IMR-90 (cell line): ENCODE measurements at regions not wholly inside any gene's neighbourhood (a gene's known extent, or its start where the extent isn't known, plus 50 kb on each side); places are given as distances from the start of the nearest gene placed in this dataset.

Experiments
- ATAC-seq: fragments of 200-7000 bp; cut with Tn5 transposase; 2 replicates; pipeline ENCODE4 v1.9.1; 2020; ENCODE audit warnings: low read depth, mild to moderate bottlenecking, moderate library complexity
- BruUV-seq: library from RNA; stranded (reverse); fragments of 400-500 nt; replicated peaks from 2 replicates; lab custom pipeline; 2021; lab: Mats Ljungman, UMichigan
- CTCF ChIA-PET: fragments of 300-600 bp; formaldehyde crosslinking; extraction: SDS; loops from one replicate; lab custom pipeline; 2021; ENCODE audit warnings: antibody characterized with exemption; lab: Yijun Ruan, JAX
- POLR2A ChIA-PET: fragments of 300-600 bp; sonication (Branson Sonifier 250); formaldehyde crosslinking; loops from one replicate; lab custom pipeline; 2022; ENCODE audit warnings: antibody characterized with exemption; ENCODE audit not compliant: unreplicated experiment; lab: Charles Lee
- DNase-seq: peaks from one replicate; pipeline ENCODE4 v3.0.0; 2013
- H2AFZ ChIP-seq: replicated peaks from 2 replicates; pipeline ENCODE3; 2013; ENCODE audit warnings: low read length, mild to moderate bottlenecking; ENCODE audit not compliant: poor library complexity
- H2AK5ac ChIP-seq: 2 replicates; pipeline ENCODE4 v1.6.1; 2013; ENCODE audit warnings: low read depth, low read length, inconsistent platforms
- H2AK9ac ChIP-seq: replicated peaks from 2 replicates; pipeline ENCODE3; 2013; ENCODE audit warnings: mild to moderate bottlenecking, low read depth, low read length, moderate library complexity; ENCODE audit not compliant: poor library complexity
- H2BK120ac ChIP-seq: 2 replicates; pipeline ENCODE4 v1.6.1; 2013; ENCODE audit warnings: low read depth, low read length, inconsistent platforms
- H2BK15ac ChIP-seq: 3 replicates; pipeline ENCODE4 v1.6.1; 2013; ENCODE audit warnings: low read depth, low read length, inconsistent platforms
- H2BK20ac ChIP-seq: 2 replicates; pipeline ENCODE4 v1.6.1; 2013; ENCODE audit warnings: low read depth, mild to moderate bottlenecking, inconsistent platforms, low read length, moderate library complexity
- H2BK5ac ChIP-seq: 2 replicates; pipeline ENCODE4 v1.6.1; 2013; ENCODE audit warnings: mild to moderate bottlenecking, low read depth, low read length, inconsistent platforms; ENCODE audit not compliant: poor library complexity, severe bottlenecking
- H3K14ac ChIP-seq: replicated peaks from 2 replicates; pipeline ENCODE4 v1.6.1; 2013; ENCODE audit warnings: low read depth, low read length, inconsistent platforms
- H3K18ac ChIP-seq: 2 replicates; pipeline ENCODE4 v1.6.1; 2013; ENCODE audit warnings: low read depth, low read length, control low read depth
- H3K23ac ChIP-seq: 2 replicates; pipeline ENCODE4 v1.6.1; 2013; ENCODE audit warnings: low read depth, low read length, inconsistent platforms
- H3K27ac ChIP-seq: 2 replicates; pipeline ENCODE4 v1.5.1; 2013; ENCODE audit warnings: mild to moderate bottlenecking, control low read depth, low read length; ENCODE audit not compliant: insufficient read depth
- H3K27me3 ChIP-seq: 2 replicates; pipeline ENCODE4 v1.6.1; 2013; ENCODE audit warnings: low read length; ENCODE audit not compliant: control insufficient read depth, insufficient read depth
- H3K36me3 ChIP-seq: 2 replicates; pipeline ENCODE4 v1.6.1; 2013; ENCODE audit warnings: low read length, mixed read lengths; ENCODE audit not compliant: control insufficient read depth, insufficient read depth
- H3K4ac ChIP-seq: 2 replicates; pipeline ENCODE4 v1.6.1; 2013; ENCODE audit warnings: low read depth, low read length, inconsistent platforms
- H3K4me1 ChIP-seq: 2 replicates; pipeline ENCODE4 v1.6.1; 2013; ENCODE audit warnings: low read length, mixed read lengths; ENCODE audit not compliant: control insufficient read depth, insufficient read depth
- H3K4me2 ChIP-seq: 2 replicates; pipeline ENCODE4 v1.6.1; 2013; ENCODE audit warnings: low read depth, mild to moderate bottlenecking, control low read depth, low read length, moderate library complexity
- H3K4me3 ChIP-seq: 2 replicates; pipeline ENCODE4 v1.5.1; 2013; ENCODE audit warnings: low read depth, mild to moderate bottlenecking, control low read depth, low read length, moderate library complexity; ENCODE audit not compliant: insufficient read depth
- H3K56ac ChIP-seq: 2 replicates; pipeline ENCODE4 v1.6.1; 2013; ENCODE audit warnings: low read length, inconsistent platforms; ENCODE audit not compliant: insufficient read depth; ENCODE audit errors: extremely low read depth
- H3K79me1 ChIP-seq, 2 experiments: 2 replicates each; pipeline ENCODE4 v1.6.1; 2013; ENCODE audit warnings: low read length in 2 of 2, inconsistent platforms in 1 of 2, low read depth in 1 of 2
- H3K9ac ChIP-seq: 2 replicates; pipeline ENCODE4 v1.6.1; 2013; ENCODE audit warnings: low read depth, low read length, control low read depth
- H3K9me1 ChIP-seq: 2 replicates; pipeline ENCODE4 v1.6.1; 2013; ENCODE audit warnings: low read length, inconsistent platforms; ENCODE audit not compliant: insufficient read depth
- H3K9me3 ChIP-seq: 2 replicates; pipeline ENCODE4 v1.6.1; 2013; ENCODE audit warnings: low read length; ENCODE audit not compliant: control insufficient read depth, insufficient read depth
- H4K20me1 ChIP-seq: 2 replicates; pipeline ENCODE4 v1.6.1; 2013; ENCODE audit warnings: low read length, inconsistent platforms; ENCODE audit not compliant: insufficient read depth
- H4K5ac ChIP-seq: 2 replicates; pipeline ENCODE4 v1.6.1; 2013; ENCODE audit warnings: mild to moderate bottlenecking, low read depth, low read length, control low read depth
- H4K8ac ChIP-seq, 2 experiments: 2 replicates each; pipeline ENCODE4 v1.6.1; 2013; ENCODE audit warnings: low read depth in 2 of 2, low read length in 2 of 2, control low read depth in 1 of 2, inconsistent platforms in 1 of 2
- H4K91ac ChIP-seq: 2 replicates; pipeline ENCODE4 v1.6.1; 2013; ENCODE audit warnings: low read depth, low read length, inconsistent platforms; ENCODE audit not compliant: insufficient read depth
- BHLHE40 ChIP-seq: fragments of 150-350 bp; IDR thresholded peaks from 2 replicates; pipeline ENCODE4 v1.6.1; 2016; ENCODE audit warnings: mild to moderate bottlenecking, low read depth, low read length
- CEBPB ChIP-seq: IDR thresholded peaks from 2 replicates; pipeline ENCODE4 v1.6.1; 2012; ENCODE audit warnings: low read depth, low read length, improper control_type of control experiment
- CHD1 ChIP-seq: IDR thresholded peaks from 2 replicates; pipeline ENCODE4 v1.6.1; 2012; ENCODE audit warnings: low read depth, low read length, improper control_type of control experiment
- CTCF ChIP-seq: conservative IDR thresholded peaks from 2 replicates; pipeline ENCODE4 v1.5.1; 2012; ENCODE audit warnings: mild to moderate bottlenecking, low read depth, low read length, improper control_type of control experiment
- ELK1 ChIP-seq: fragments of 150-350 bp; IDR thresholded peaks from 2 replicates; pipeline ENCODE4 v1.6.1; 2016; ENCODE audit warnings: low read depth, mild to moderate bottlenecking, low read length, moderate library complexity, borderline replicate concordance
- FOS ChIP-seq: fragments of 150-350 bp; IDR thresholded peaks from 2 replicates; pipeline ENCODE4 v1.6.1; 2016; ENCODE audit warnings: low read depth, low read length
- MAFK ChIP-seq: IDR thresholded peaks from 2 replicates; pipeline ENCODE4 v1.6.1; 2012; ENCODE audit warnings: low read depth, low read length, improper control_type of control experiment
- MAZ ChIP-seq: IDR thresholded peaks from 2 replicates; pipeline ENCODE4 v1.6.1; 2012; ENCODE audit warnings: low read depth, mild to moderate bottlenecking, low read length, improper control_type of control experiment, moderate library complexity, borderline replicate concordance
- MXI1 ChIP-seq: IDR thresholded peaks from 2 replicates; pipeline ENCODE4 v1.6.1; 2012; ENCODE audit warnings: low read depth, mild to moderate bottlenecking, low read length, moderate library complexity, borderline replicate concordance
- NFE2L2 ChIP-seq: fragments of 150-350 bp; IDR thresholded peaks from 2 replicates; pipeline ENCODE4 v1.6.1; 2016; ENCODE audit warnings: low read depth, mild to moderate bottlenecking, low read length
- POLR2A ChIP-seq: IDR thresholded peaks from 2 replicates; pipeline ENCODE4 v1.6.1; 2012; ENCODE audit warnings: mild to moderate bottlenecking, low read depth, low read length
- RAD21 ChIP-seq: IDR thresholded peaks from 2 replicates; pipeline ENCODE4 v1.6.1; 2012; ENCODE audit warnings: low read length, improper control_type of control experiment
- RCOR1 ChIP-seq: IDR thresholded peaks from 2 replicates; pipeline ENCODE4 v1.6.1; 2012; ENCODE audit warnings: mild to moderate bottlenecking, low read length, improper control_type of control experiment; ENCODE audit not compliant: insufficient replicate concordance
- RFX5 ChIP-seq: IDR thresholded peaks from 2 replicates; pipeline ENCODE4 v1.8.0; 2012; ENCODE audit warnings: low read depth, mild to moderate bottlenecking, low read length, moderate library complexity
- SMC3 ChIP-seq: fragments of 150-350 bp; IDR thresholded peaks from 2 replicates; pipeline ENCODE4 v1.6.1; 2016; ENCODE audit warnings: low read depth, mild to moderate bottlenecking, antibody characterized with exemption, low read length, moderate library complexity
- USF2 ChIP-seq: fragments of 150-350 bp; IDR thresholded peaks from 2 replicates; pipeline ENCODE4 v1.6.1; 2017; ENCODE audit warnings: mild to moderate bottlenecking, antibody characterized with exemption, low read length, low read depth
- WGBS, 2 experiments: methylation state at CpG; one replicate each; pipeline versions ENCODE4 v1.1.5 to v1.1.7; 2013; ENCODE audit warnings: missing lambda C conversion rate in 2 of 2; ENCODE audit not compliant: insufficient read length in 1 of 2; ENCODE audit errors: extremely low coverage in 2 of 2; 5-methylcytosine and 5-hydroxymethylcytosine counted together
- dilution Hi-C: fragments of 300-500 bp; cut with HindIII; formaldehyde crosslinking; loops from one replicate; pipeline ENCODE4 v1.14.3; 2018; ENCODE audit warnings: low sequenced_read_pairs; ENCODE audit not compliant: unreplicated experiment
- in situ Hi-C: fragments of 300-500 bp; cut with MboI; formaldehyde crosslinking; loops from 3 replicates; pipeline ENCODE4 v1.14.3; 2019; ENCODE audit warnings: low sequenced_read_pairs, inconsistent platforms, mixed read lengths
- intact Hi-C: fragments of 100-400 bp; cut with micrococcal nuclease; formaldehyde crosslinking; loops from 2 replicates; pipeline ENCODE4 v1.10.0; 2022

GRCh38 chr17:30677550-30678249 lies 146.8 kb downstream of the CRLF3 start:
- no peaks in the 10 kb centered on the region for H4K20me1 ChIP-seq
- no peak overlapping the region for H2BK20ac ChIP-seq
- in situ Hi-C loops (no loop called here), intact Hi-C loops (no loop called here), dilution Hi-C loops (no loop called here)
- no peak overlapping the region for H3K56ac ChIP-seq
- no peak for DNase-seq
- H3K27me3 ChIP-seq, result peaks cover 2% of the 10 kb centered on the region
- no peak overlapping the region for H2AFZ ChIP-seq
- no peak overlapping the region for H4K8ac ChIP-seq
- H3K79me1 ChIP-seq, result no peaks in the 10 kb centered on the region
- no peak overlapping the region for H2AK9ac ChIP-seq
- H3K4me1 ChIP-seq, result no peaks in the 10 kb centered on the region
- ChIA-PET POLR2A (no interaction called here), CTCF (interaction anchor here (0.6 kb wide), 1 partner anchor 863 kb away, joined by 3 read pairs; no protein-coding TSS in a partner anchor)
- H2BK120ac ChIP-seq, result no peak overlapping the region
- H4K5ac ChIP-seq, result no peak overlapping the region
- H3K4me2 ChIP-seq, result no peak overlapping the region
- H2AK5ac ChIP-seq, result no peak overlapping the region
- no peak overlapping the region for H2BK5ac ChIP-seq
- H3K9ac ChIP-seq, result no peak overlapping the region
- H3K9me3 ChIP-seq, result peaks cover 12% of the 10 kb centered on the region
- TF ChIP-seq SMC3, result no peak
- no peak for TF ChIP-seq MAZ
- TF ChIP-seq ELK1, result no peak
- no peak for TF ChIP-seq USF2
- no peak for TF ChIP-seq BHLHE40
- no peak for TF ChIP-seq POLR2A
- no peak for TF ChIP-seq MXI1
- no peak for TF ChIP-seq CHD1
- TF ChIP-seq MAFK, result no peak
- no peak for TF ChIP-seq NFE2L2
- no peak for TF ChIP-seq RAD21
- no peak for TF ChIP-seq RCOR1
- TF ChIP-seq CTCF, result no peak
- no peak for TF ChIP-seq FOS
- no peak for TF ChIP-seq RFX5
- no peak for TF ChIP-seq CEBPB
- H3K14ac ChIP-seq, result no peak overlapping the region
- no peaks in the 10 kb centered on the region for H3K36me3 ChIP-seq
- H3K27ac ChIP-seq, result no peak overlapping the region
- no CpG with 5 or more reads among the region's 4 CpGs for WGBS, 2 experiments
- H3K18ac ChIP-seq, result no peak overlapping the region
- H3K9me1 ChIP-seq, result no peaks in the 10 kb centered on the region
- H3K4ac ChIP-seq, result no peak overlapping the region
- H3K4me3 ChIP-seq, result no peak overlapping the region
- BruUV-seq, result no TSS peak
- H3K23ac ChIP-seq, result no peak overlapping the region
- H4K91ac ChIP-seq, result no peak overlapping the region
- no peak for ATAC-seq
- H2BK15ac ChIP-seq, result no peak overlapping the region
